HG03432 (cell line): ENCODE measurements at regions not wholly inside any gene's neighbourhood (a gene's known extent, or its start where the extent isn't known, plus 50 kb on each side); places are given as distances from the start of the nearest gene placed in this dataset.

ENCODE experiments used
- ATAC-seq: cut with Tn5 transposase; IDR thresholded peaks from one replicate; pipeline ENCODE4 v1.9.1; 2021; ENCODE audit warnings: mild to moderate bottlenecking, moderate library complexity; ENCODE audit not compliant: unreplicated experiment

- ATAC-seq, result no peak
Observed at GRCh38 chr12:91610561-91610960, 427.9 kb upstream of the DCN start.

- ATAC-seq, result no peak
Observed at GRCh38 chr12:91609283-91609682, 426.7 kb upstream of the DCN start.

GRCh38 chr12:91608542-91608941 is 425.9 kb upstream of the DCN start:
- no peak for ATAC-seq

- ATAC-seq, result no peak
Observed at GRCh38 chr12:91606662-91607377, 424.2 kb upstream of the DCN start.

GRCh38 chr12:91604897-91605296 is 422.3 kb upstream of the DCN start:
- no peak for ATAC-seq

- no peak for ATAC-seq
Observed at GRCh38 chr12:91603060-91603459, 420.4 kb upstream of the DCN start.

- ATAC-seq, result no peak
Observed at GRCh38 chr12:91601054-91601453, 418.4 kb upstream of the DCN start.

- ATAC-seq, result no peak
Observed at GRCh38 chr12:91594715-91595114, 412.1 kb upstream of the DCN start.

- no peak for ATAC-seq
Observed at GRCh38 chr12:91591639-91591987, 409.0 kb upstream of the DCN start.

GRCh38 chr12:91590966-91591638 is 408.5 kb upstream of the DCN start:
- ATAC-seq, result no peak

- ATAC-seq, result peak; percentile 42
Observed at GRCh38 chr12:91588874-91589454, 406.3 kb upstream of the DCN start.

- ATAC-seq, result no peak
Observed at GRCh38 chr12:91586015-91586414, 403.4 kb upstream of the DCN start.

- no peak for ATAC-seq
Observed at GRCh38 chr12:91582811-91583210, 400.2 kb upstream of the DCN start.

GRCh38 chr12:91579516-91580263 is 397.1 kb upstream of the DCN start:
- ATAC-seq, result no peak

- ATAC-seq, result peak; percentile 79
Observed at GRCh38 chr12:91577586-91578539, 395.2 kb upstream of the DCN start.

GRCh38 chr12:91576432-91576831 is 393.8 kb upstream of the DCN start:
- no peak for ATAC-seq

- ATAC-seq, result no peak
Observed at GRCh38 chr12:91575630-91576029, 393.0 kb upstream of the DCN start.

GRCh38 chr12:91574975-91575374 is 392.4 kb upstream of the DCN start:
- no peak for ATAC-seq

- no peak for ATAC-seq
Observed at GRCh38 chr12:91574391-91574790, 391.8 kb upstream of the DCN start.

GRCh38 chr12:91572869-91573268 is 390.3 kb upstream of the DCN start:
- ATAC-seq, result no peak

- ATAC-seq, result no peak
Observed at GRCh38 chr12:91567100-91567485, 384.5 kb upstream of the DCN start.
